ENCODE measurements at regions not wholly inside any gene's neighbourhood (a gene's known extent, or its start where the extent isn't known, plus 50 kb on each side); places are given as distances from the start of the nearest gene placed in this dataset.

DNA sequence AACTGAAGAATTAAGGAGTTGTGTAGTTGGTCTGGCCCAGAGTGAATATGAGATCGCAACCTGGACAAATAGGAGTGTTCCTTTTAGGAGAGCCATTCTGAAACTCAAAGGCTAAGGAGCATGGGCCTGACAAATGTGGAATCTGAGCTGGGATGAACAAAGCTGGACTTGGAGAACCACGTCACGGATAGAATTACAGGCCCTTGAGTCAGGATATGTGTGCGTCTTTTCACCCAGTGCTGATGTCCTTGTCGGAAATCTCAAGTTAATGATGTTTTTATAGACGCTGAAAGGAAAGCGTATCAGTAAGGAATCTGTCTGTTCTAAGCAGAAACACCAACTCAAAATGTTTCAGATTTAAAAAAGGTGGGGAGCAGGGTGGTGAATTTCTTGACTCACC is 173.8 kb upstream of the ZKSCAN2 start:
- BruUV-seq (replicated peaks) = no TSS peak
- CTCF ChIA-PET = no interaction called here

More for the DNA sequence above, 173.8 kb upstream of the ZKSCAN2 start:
- Histone ChIP-seq H4K20me1 (ENCODE audit: insufficient read depth) (no peaks in the 10 kb centered on the region), H3K27ac (ENCODE audit: low read depth, low read length) (no peak overlapping the region), H2AFZ (ENCODE audit: low read depth, low read length, poor library complexity, severe bottlenecking) (no peak overlapping the region), H3K79me2 (ENCODE audit: insufficient read depth, low read length) (no peaks in the 10 kb centered on the region), H3K36me3 (ENCODE audit: control insufficient read depth in 1 of 2, insufficient read depth in 2 of 2, low read length in 2 of 2) (no peaks in the 10 kb centered on the region), H3K27me3 (ENCODE audit: insufficient read depth, low read length) (peaks cover 26% of the 10 kb centered on the region), H3K4me1 (ENCODE audit: control insufficient read depth in 1 of 2, insufficient read depth in 2 of 2, low read length in 2 of 2) (no peaks in the 10 kb centered on the region), H3K9me3 (ENCODE audit: control insufficient read depth in 1 of 2, insufficient read depth in 1 of 2, low read depth in 1 of 2, low read length in 2 of 2) (no peaks in the 10 kb centered on the region), H3K9me2 (ENCODE audit: insufficient read depth) (no peaks in the 10 kb centered on the region), H3K4me2 (ENCODE audit: low read length) (no peak overlapping the region), H3K4me3 (replicated peaks in 1 of 2; ENCODE audit: low read depth in 1 of 2, low read length in 2 of 2) (no peak overlapping the region), H3K9ac (ENCODE audit: low read length) (no peak overlapping the region)
- ATAC-seq (no peak), DNase-seq (ENCODE audit: low read depth, low spot score) (no peak)
- no peak for TF ChIP-seq ZFX (IDR thresholded peaks at IDR 0.05)
- TF ChIP-seq SRF (IDR thresholded peaks at IDR 0.05; ENCODE audit: low read depth) = no peak
- no peak for TF ChIP-seq CBX3 (IDR thresholded peaks at IDR 0.05; ENCODE audit: low read depth)
- TF ChIP-seq, protein P1, sequence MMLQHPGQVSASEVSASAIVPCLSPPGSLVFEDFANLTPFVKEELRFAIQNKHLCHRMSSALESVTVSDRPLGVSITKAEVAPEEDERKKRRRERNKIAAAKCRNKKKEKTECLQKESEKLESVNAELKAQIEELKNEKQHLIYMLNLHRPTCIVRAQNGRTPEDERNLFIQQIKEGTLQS (IDR thresholded peaks at IDR 0.05) = no peak
- TF ChIP-seq ZNF274 (IDR thresholded peaks at IDR 0.05; ENCODE audit: low read depth, low read length) = no peak
- TF ChIP-seq, protein P2, sequence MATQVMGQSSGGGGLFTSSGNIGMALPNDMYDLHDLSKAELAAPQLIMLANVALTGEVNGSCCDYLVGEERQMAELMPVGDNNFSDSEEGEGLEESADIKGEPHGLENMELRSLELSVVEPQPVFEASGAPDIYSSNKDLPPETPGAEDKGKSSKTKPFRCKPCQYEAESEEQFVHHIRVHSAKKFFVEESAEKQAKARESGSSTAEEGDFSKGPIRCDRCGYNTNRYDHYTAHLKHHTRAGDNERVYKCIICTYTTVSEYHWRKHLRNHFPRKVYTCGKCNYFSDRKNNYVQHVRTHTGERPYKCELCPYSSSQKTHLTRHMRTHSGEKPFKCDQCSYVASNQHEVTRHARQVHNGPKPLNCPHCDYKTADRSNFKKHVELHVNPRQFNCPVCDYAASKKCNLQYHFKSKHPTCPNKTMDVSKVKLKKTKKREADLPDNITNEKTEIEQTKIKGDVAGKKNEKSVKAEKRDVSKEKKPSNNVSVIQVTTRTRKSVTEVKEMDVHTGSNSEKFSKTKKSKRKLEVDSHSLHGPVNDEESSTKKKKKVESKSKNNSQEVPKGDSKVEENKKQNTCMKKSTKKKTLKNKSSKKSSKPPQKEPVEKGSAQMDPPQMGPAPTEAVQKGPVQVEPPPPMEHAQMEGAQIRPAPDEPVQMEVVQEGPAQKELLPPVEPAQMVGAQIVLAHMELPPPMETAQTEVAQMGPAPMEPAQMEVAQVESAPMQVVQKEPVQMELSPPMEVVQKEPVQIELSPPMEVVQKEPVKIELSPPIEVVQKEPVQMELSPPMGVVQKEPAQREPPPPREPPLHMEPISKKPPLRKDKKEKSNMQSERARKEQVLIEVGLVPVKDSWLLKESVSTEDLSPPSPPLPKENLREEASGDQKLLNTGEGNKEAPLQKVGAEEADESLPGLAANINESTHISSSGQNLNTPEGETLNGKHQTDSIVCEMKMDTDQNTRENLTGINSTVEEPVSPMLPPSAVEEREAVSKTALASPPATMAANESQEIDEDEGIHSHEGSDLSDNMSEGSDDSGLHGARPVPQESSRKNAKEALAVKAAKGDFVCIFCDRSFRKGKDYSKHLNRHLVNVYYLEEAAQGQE (IDR thresholded peaks at IDR 0.05; ENCODE audit: low read depth) = no peak
- no peak for TF ChIP-seq YY1 (IDR thresholded peaks at IDR 0.05; ENCODE audit: extremely low read depth, insufficient replicate concordance, low read depth, low read length)
- no peak for TF ChIP-seq EGR1 (IDR thresholded peaks at IDR 0.05; ENCODE audit: low read depth)
- TF ChIP-seq, protein P3, sequence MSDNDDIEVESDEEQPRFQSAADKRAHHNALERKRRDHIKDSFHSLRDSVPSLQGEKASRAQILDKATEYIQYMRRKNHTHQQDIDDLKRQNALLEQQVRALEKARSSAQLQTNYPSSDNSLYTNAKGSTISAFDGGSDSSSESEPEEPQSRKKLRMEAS (IDR thresholded peaks at IDR 0.05) = no peak
- no peak for TF ChIP-seq CEBPB (IDR thresholded peaks at IDR 0.05; ENCODE audit: low read depth)
- TF ChIP-seq JUND (IDR thresholded peaks at IDR 0.05) = no peak
- TF ChIP-seq, protein P4, sequence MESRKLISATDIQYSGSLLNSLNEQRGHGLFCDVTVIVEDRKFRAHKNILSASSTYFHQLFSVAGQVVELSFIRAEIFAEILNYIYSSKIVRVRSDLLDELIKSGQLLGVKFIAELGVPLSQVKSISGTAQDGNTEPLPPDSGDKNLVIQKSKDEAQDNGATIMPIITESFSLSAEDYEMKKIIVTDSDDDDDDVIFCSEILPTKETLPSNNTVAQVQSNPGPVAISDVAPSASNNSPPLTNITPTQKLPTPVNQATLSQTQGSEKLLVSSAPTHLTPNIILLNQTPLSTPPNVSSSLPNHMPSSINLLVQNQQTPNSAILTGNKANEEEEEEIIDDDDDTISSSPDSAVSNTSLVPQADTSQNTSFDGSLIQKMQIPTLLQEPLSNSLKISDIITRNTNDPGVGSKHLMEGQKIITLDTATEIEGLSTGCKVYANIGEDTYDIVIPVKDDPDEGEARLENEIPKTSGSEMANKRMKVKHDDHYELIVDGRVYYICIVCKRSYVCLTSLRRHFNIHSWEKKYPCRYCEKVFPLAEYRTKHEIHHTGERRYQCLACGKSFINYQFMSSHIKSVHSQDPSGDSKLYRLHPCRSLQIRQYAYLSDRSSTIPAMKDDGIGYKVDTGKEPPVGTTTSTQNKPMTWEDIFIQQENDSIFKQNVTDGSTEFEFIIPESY (IDR thresholded peaks at IDR 0.05; ENCODE audit: extremely low read depth, insufficient replicate concordance, low read length) = no peak
- TF ChIP-seq, protein P5, sequence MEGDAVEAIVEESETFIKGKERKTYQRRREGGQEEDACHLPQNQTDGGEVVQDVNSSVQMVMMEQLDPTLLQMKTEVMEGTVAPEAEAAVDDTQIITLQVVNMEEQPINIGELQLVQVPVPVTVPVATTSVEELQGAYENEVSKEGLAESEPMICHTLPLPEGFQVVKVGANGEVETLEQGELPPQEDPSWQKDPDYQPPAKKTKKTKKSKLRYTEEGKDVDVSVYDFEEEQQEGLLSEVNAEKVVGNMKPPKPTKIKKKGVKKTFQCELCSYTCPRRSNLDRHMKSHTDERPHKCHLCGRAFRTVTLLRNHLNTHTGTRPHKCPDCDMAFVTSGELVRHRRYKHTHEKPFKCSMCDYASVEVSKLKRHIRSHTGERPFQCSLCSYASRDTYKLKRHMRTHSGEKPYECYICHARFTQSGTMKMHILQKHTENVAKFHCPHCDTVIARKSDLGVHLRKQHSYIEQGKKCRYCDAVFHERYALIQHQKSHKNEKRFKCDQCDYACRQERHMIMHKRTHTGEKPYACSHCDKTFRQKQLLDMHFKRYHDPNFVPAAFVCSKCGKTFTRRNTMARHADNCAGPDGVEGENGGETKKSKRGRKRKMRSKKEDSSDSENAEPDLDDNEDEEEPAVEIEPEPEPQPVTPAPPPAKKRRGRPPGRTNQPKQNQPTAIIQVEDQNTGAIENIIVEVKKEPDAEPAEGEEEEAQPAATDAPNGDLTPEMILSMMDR (IDR thresholded peaks at IDR 0.05 in 2 of 3, conservative IDR thresholded peaks at IDR 0.05 in 1 of 3; ENCODE audit: borderline replicate concordance in 1 of 3, insufficient read depth in 1 of 3, low read depth in 2 of 3, low read length in 2 of 3) = no peak
- TF ChIP-seq SIN3A (IDR thresholded peaks at IDR 0.05; ENCODE audit: low read depth) = no peak
- TF ChIP-seq POLR2A (IDR thresholded peaks at IDR 0.05; ENCODE audit: borderline replicate concordance, extremely low read depth, insufficient read depth, insufficient read length) = no peak
- TF ChIP-seq EZH2 (IDR thresholded peaks at IDR 0.05) = no peak
- TF ChIP-seq POLR2AphosphoS5 (IDR thresholded peaks at IDR 0.05; ENCODE audit: low read depth, low read length) = no peak
- no peak for TF ChIP-seq EZH2phosphoT487 (IDR thresholded peaks at IDR 0.05; ENCODE audit: borderline replicate concordance)
- no peak for TF ChIP-seq ELF1 (IDR thresholded peaks at IDR 0.05; ENCODE audit: borderline replicate concordance, low read depth)
- no peak for TF ChIP-seq TCF7L2 (IDR thresholded peaks at IDR 0.05; ENCODE audit: borderline replicate concordance, extremely low read depth, insufficient read depth, insufficient read length)
- ChIA-PET RAD21 (ENCODE audit: low non-redundant PET in 1 of 2, low total read pairs in 2 of 2, uncharacterized antibody in 2 of 2, unreplicated experiment in 2 of 2) (no interaction called here), POLR2A (no interaction called here)
- intact Hi-C loops (cut with micrococcal nuclease) = no loop called here

All from HCT116 (cell line).